Astrocyte of the spinal cord (primary cell): ENCODE measurements at regions not wholly inside any gene's neighbourhood (a gene's known extent, or its start where the extent isn't known, plus 50 kb on each side); places are given as distances from the start of the nearest gene placed in this dataset.

ENCODE experiments used
- DNase-seq: peaks from one replicate; pipeline ENCODE4 v3.0.0; 2011; ENCODE audit warnings: low read depth, low spot score
- H3K4me3 ChIP-seq: 2 replicates; pipeline ENCODE4 v1.5.1; 2011; ENCODE audit warnings: low read depth, mild to moderate bottlenecking, low read length, moderate library complexity
- CTCF ChIP-seq: IDR thresholded peaks from 2 replicates; pipeline ENCODE4 v1.5.1; 2012; ENCODE audit warnings: low read depth, mild to moderate bottlenecking, low read length, inconsistent platforms
- in situ Hi-C: cut with HindIII; loops from 2 replicates; pipeline ENCODE4 v1.10.0; 2017; ENCODE audit warnings: low sequenced_read_pairs

GRCh38 chr6:47141171-47141570 is 99.0 kb upstream of the ADGRF1 start:
- in situ Hi-C loops: no loop called here
- DNase-seq: no peak
- no peak for TF ChIP-seq CTCF
- no peak overlapping the region for H3K4me3 ChIP-seq

- no peak for TF ChIP-seq CTCF
- no peak overlapping the region for H3K4me3 ChIP-seq
- in situ Hi-C loops: no loop called here
- DNase-seq: peak; percentile 33
Observed at GRCh38 chr6:47138046-47138445, 95.9 kb upstream of the ADGRF1 start.

- no peak for TF ChIP-seq CTCF
- H3K4me3 ChIP-seq: no peak overlapping the region
- in situ Hi-C loops: no loop called here
- no peak for DNase-seq
Observed at GRCh38 chr6:47137073-47137472, 94.9 kb upstream of the ADGRF1 start.

- H3K4me3 ChIP-seq: no peak overlapping the region
- in situ Hi-C loops: no loop called here
- DNase-seq: peak; percentile 91
- no peak for TF ChIP-seq CTCF
Observed at GRCh38 chr6:47135772-47136171, 93.6 kb upstream of the ADGRF1 start.

- peak; percentile 97 for DNase-seq
- in situ Hi-C loops: no loop called here
- no peak overlapping the region for H3K4me3 ChIP-seq
- no peak for TF ChIP-seq CTCF
Observed at GRCh38 chr6:47134476-47135189, 92.5 kb upstream of the ADGRF1 start.

- TF ChIP-seq CTCF: no peak
- H3K4me3 ChIP-seq: no peak overlapping the region
- no peak for DNase-seq
- in situ Hi-C loops: no loop called here
Observed at GRCh38 chr6:47133230-47134000, 91.3 kb upstream of the ADGRF1 start.
